ENCODE measurements at regions not wholly inside any gene's neighbourhood (a gene's known extent, or its start where the extent isn't known, plus 50 kb on each side); places are given as distances from the start of the nearest gene placed in this dataset.
"Not testable (repeated sequence)": the region's sequence is repeated elsewhere in the genome, so short reads cannot be mapped to it uniquely, and the experiment has no call there.

GRCh38 chr3:112765531-112765930, 81.1 kb downstream of the CD200R1L start:
- DNase-seq (ENCODE audit: low spot score) = no peak

GRCh38 chr3:112763258-112763657, 83.4 kb downstream of the CD200R1L start:
- DNase-seq (ENCODE audit: low spot score) = no peak

- peak; percentile 83 for DNase-seq (ENCODE audit: low spot score)
Observed at GRCh38 chr3:112761062-112761638, 85.5 kb downstream of the CD200R1L start.

GRCh38 chr3:112759681-112760080, 87.0 kb downstream of the CD200R1L start:
- no peak for DNase-seq (ENCODE audit: low spot score)

- no peak for DNase-seq (ENCODE audit: low spot score)
Observed at GRCh38 chr3:112759210-112759609, 87.5 kb downstream of the CD200R1L start.

GRCh38 chr3:112757197-112757596, 89.5 kb downstream of the CD200R1L start:
- DNase-seq (ENCODE audit: low spot score) = no peak

- no peak for DNase-seq (ENCODE audit: low spot score)
Observed at GRCh38 chr3:112755845-112756613, 90.6 kb downstream of the CD200R1L start.

GRCh38 chr3:112755046-112755445, 91.6 kb downstream of the CD200R1L start:
- DNase-seq (ENCODE audit: low spot score) = not testable (repeated sequence)

GRCh38 chr3:112751564-112752512, 94.8 kb downstream of the CD200R1L start:
- DNase-seq (ENCODE audit: low spot score) = no peak

GRCh38 chr3:112751061-112751460, 95.6 kb downstream of the CD200R1L start:
- no peak for DNase-seq (ENCODE audit: low spot score)

- DNase-seq (ENCODE audit: low spot score) = no peak
Observed at GRCh38 chr3:112747624-112748023, 99.0 kb downstream of the CD200R1L start.

GRCh38 chr3:112746675-112747280, 99.9 kb downstream of the CD200R1L start:
- DNase-seq (ENCODE audit: low spot score) = no peak

GRCh38 chr3:112745567-112746248, 101.0 kb downstream of the CD200R1L start:
- DNase-seq (ENCODE audit: low spot score) = no peak

GRCh38 chr3:112744825-112745566, 101.7 kb downstream of the CD200R1L start:
- DNase-seq (ENCODE audit: low spot score) = no peak

GRCh38 chr3:112744106-112744505, 102.6 kb downstream of the CD200R1L start:
- no peak for DNase-seq (ENCODE audit: low spot score)

GRCh38 chr3:112742934-112743333, 102.0 kb upstream of the CCDC80 start:
- no peak for DNase-seq (ENCODE audit: low spot score)

- DNase-seq (ENCODE audit: low spot score) = no peak
Observed at GRCh38 chr3:112741983-112742382, 101.0 kb upstream of the CCDC80 start.

GRCh38 chr3:112740835-112741234, 99.9 kb upstream of the CCDC80 start:
- DNase-seq (ENCODE audit: low spot score) = no peak

GRCh38 chr3:112739252-112739965, 98.5 kb upstream of the CCDC80 start:
- DNase-seq (ENCODE audit: low spot score) = no peak

- DNase-seq (ENCODE audit: low spot score) = no peak
Observed at GRCh38 chr3:112738366-112738765, 97.4 kb upstream of the CCDC80 start.
